GM21737 (cell line): ENCODE measurements at regions not wholly inside any gene's neighbourhood (a gene's known extent, or its start where the extent isn't known, plus 50 kb on each side); places are given as distances from the start of the nearest gene placed in this dataset.
"Not testable (repeated sequence)": the region's sequence is repeated elsewhere in the genome, so short reads cannot be mapped to it uniquely, and the experiment has no call there.

Source experiments
- ATAC-seq: cut with Tn5 transposase; IDR thresholded peaks from one replicate; pipeline ENCODE4 v1.9.1; 2021; ENCODE audit warnings: mild to moderate bottlenecking, moderate library complexity; ENCODE audit not compliant: unreplicated experiment

DNA sequence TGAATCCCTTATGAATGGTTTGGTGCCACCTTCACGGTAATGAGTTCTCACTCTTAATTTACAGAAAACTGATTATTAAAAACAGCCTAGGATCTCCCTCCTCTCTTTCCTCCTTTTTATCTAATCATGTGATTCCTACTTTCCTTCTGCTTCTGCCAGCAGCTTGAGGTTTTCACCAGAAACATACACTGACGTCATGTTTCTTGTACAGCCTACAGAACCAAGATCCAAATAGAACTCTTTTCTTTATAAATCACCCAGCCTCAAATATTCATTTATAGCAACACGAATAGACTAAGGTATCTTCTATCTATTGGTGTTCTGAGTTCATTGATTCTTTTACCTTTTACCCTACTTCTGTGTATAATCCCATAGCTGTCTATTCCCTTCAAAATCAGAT is 388.9 kb upstream of the CDH10 start:
- no peak for ATAC-seq

DNA sequence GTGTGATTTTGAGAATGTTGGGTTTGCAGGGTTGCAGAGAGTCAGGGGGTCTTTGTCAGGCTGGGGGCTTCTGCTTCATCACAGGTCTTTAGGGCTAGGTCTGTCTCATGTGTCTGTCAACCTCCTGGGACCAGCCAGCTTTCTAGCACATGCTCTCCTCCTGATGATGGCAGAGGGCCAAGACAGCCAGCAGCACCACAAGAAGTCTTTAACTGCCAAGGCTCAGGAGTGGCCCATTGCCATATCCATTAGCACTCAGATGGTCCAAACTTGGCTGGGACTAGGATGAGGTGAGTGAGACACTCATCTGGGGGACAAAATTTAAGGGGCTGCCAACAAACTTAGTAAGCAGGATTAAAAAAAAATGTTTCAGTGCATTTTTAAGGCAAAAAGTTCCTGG is 384.2 kb upstream of the CDH10 start:
- ATAC-seq: no peak

DNA sequence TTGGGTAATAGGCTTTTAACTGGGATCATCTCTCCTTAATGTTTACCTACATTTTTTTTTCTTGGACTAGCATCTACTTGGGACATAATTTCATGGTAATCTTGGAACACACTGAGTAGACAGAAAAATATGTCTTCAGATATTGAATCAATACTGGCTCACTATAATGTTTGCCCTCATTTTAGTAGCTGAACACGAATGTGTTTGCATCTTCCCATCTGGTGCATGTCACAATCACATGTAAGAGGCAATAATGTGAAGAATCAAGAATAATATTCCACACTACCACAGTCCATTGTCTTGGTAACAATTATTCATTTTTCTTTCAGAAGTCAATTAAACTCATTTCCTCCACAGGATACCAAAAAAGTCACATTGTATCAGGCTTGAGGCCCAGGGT is 382.7 kb upstream of the CDH10 start:
- ATAC-seq: no peak

DNA sequence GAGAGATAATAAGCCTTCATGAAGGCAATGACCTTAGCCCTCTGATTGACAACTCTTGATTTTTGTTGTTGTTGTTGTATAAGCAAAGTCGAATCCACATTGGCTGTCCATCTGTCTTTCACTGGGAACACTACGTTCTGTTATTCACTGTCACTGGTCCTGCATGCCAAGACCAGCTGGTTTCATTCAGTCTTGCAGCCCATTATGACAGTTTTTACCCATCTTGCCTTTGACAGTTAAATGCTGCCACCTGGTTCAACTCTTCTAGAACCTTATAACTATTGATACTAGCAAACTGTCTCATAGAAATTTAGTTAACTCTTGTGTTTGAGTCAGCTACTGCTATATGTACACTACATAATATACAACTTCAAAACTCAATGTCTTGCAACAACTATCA is 382.3 kb upstream of the CDH10 start:
- no peak for ATAC-seq

DNA sequence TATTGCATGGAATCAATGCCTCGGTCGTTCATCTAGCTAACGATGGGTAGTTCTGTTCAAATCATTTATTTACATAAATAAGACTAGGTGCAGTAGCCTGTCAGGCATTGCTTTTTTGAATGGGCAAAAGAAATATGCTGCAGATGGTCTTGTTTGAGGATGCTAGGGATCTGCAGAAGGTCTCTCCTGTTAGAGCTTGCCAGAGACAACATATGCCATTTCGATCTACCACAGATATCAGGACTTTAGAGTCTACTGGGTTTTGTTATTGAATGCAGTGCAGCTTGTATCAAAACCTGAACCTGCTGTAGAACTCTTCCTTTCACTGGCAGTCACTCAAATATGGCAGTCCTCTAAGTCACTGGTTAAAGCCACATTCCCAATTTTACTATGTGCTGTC is 381.1 kb upstream of the CDH10 start:
- ATAC-seq: no peak

DNA sequence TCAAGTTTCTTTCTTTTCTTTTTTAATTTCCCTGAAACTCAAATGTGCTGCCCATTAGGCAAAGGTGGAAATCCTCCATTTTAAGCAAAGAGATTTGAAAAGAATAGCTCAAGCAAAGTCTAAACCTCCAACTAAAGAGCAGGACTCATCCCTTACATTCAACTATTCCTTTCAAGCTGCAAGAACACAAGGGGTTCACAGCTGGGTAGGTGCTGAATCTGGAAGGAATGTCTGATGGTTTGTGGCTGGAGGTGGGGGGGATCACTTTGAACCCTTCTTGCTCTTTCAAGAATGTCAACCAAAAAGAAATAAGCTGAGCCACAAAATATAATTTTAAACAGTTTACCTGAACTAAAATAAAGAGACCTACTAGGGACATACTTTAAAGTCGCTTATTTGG is 375.7 kb upstream of the CDH10 start:
- ATAC-seq: no peak

DNA sequence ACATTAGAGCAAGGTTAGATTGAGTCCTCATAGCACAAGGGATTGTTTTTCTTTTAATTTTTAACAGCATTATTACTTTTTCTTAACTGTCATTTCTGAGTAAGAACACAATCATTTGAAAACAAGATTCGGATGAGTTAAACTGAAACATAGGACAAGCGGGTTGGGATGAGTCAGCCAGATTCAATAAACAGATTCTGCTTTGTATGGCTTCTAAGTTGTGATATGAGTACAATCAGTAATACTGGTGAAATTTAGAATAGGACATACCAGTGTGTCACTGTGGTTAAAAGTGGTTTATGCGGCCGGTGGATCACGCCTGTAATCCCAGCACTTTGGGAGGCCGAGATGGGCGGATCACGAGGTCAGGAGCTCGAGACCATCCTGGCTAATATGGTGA is 364.3 kb upstream of the CDH10 start:
- ATAC-seq: no peak

DNA sequence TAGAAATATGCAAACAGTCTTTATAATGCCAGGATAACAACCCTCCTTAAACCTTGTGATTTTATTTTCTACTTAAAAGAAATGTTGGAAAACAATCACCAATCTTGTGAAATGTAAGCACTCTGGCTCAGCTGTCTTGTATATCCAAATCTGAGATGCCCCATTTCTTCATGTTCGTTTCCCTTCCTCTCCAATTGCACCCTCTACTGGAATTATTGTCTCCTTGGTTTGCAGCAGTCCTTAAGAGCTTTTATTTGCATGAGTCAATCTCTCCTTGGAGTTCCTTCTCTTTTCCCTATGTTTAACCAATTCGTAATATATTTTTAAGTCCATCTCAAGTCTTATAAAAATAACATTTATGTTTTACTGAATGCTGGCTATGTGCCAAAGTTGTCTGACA is 362.0 kb upstream of the CDH10 start:
- no peak for ATAC-seq

DNA sequence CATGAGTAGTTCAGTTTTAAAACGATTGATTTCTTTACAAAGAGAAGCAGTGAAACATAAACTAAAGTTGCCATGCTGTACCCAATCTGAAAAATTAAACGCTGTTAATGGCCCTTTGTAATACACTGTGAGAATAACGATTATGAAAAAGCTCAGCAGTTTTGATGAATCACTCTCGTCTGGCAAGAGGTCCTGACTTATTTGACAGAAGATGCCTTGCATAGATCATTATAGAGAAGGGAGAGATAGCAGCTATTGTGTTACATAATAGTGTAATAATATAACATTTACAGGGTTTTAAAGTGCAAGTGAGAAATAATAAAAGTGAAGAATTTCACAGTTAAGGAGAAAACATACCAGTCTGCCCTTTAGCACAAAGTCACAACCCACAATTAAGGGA is 361.5 kb upstream of the CDH10 start:
- ATAC-seq: no peak

DNA sequence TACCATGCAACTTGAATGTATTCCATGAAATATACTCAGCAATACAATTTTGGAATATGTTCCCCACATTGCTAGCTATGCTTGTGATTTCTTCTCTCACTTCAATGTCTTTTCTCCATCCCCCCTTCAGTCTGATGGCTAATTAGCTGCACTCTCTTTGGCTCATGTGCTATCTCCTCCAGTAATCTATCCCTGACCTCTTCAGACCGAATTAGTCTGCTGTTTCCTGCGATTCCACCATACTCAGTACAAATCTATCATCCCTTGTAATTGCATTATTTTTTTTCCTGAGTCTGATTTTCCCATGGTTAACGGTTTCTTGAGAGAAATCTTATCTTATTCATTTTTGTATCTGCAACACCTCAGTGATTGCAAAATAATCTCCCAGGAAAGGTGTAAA is 360.7 kb upstream of the CDH10 start:
- ATAC-seq: no peak

DNA sequence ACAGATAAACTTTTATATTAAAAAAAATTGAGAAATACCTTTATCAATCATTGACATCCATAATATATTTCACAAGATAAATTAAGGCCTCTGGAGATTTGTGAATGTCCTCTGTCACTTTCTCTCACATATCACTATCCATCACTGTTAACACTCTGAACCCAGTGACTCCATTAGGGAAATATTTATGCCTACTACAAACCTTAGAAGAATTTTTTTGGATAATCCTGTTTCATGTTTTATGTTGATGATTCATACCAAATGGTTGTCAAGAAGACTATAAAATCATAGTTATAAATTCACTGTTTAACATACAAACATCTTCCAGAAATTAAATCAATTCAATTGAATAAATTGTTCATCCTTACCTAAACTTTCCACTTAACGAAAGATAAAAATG is 357.6 kb upstream of the CDH10 start:
- no peak for ATAC-seq

DNA sequence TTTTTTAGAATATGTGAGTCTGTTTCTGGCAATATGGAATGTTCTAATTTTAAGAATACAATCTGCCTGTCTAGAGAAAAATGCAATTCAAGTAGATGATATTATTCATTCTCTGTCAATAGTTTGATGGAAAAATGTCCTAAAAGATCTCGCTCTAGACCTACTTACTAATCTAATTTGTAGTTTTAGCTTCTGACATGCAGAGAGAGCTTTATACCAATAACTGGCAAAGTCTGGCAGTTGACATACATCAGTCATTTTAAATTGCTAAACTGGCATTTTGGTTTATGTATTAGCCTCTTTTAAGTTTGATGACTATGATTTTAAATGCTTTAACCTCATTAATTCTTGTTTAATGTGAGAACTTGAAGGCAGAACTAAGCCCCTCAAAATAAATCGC is 355.0 kb upstream of the CDH10 start:
- no peak for ATAC-seq

DNA sequence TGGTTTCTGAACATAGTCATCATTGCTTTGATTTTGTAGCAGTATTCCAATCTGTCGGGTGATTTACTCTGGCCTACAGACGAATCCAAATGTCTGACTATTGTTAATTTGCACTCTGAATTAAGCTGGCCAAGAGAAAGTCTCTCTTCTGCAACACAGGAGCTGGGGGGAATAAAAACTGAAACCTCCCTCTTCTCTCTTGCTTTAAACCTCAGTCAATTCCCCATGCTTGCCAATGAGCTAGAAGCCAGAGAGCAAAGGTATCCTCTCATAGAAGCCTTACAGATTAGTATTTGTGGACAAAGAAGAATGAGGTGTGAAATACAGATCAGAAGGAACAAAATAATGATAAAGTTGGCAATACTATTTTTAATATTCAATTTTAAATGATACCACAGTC is 353.9 kb upstream of the CDH10 start:
- no peak for ATAC-seq

DNA sequence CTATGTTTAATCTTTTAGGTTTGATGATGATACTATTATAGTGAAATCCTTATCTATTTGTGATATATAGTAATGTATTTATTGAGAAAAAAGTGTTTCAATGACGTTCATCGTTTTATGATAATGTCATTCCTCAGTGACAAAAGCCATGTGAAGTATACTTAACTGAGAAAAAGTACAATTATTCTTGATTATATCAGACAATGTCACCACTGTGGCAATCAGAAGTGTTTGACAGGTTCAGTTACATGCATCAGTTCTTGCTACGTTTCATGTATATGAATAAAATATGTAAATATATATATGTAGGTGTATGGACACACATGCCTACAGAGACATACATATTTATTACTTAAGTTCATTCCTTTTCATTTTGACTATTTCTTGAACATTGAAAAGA is 341.5 kb upstream of the CDH10 start:
- ATAC-seq: no peak

DNA sequence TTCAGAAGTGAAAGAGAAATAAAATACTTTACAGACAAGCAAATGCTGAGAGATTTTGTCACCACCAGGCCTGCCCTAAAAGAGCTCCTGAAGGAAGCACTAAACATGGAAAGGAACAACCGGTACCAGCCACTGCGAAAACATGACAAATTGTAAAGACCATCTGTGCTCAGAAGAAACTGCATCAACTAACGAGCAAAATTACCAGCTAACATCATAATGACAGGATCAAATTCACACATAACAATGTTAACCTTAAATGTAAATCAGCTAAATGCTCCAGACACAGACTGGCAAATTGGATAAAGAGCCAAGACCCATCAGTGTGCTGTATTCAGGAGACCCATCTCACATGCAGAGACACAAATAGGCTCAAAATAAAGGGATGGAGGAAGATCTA is 333.8 kb upstream of the CDH10 start:
- not testable (repeated sequence) for ATAC-seq

DNA sequence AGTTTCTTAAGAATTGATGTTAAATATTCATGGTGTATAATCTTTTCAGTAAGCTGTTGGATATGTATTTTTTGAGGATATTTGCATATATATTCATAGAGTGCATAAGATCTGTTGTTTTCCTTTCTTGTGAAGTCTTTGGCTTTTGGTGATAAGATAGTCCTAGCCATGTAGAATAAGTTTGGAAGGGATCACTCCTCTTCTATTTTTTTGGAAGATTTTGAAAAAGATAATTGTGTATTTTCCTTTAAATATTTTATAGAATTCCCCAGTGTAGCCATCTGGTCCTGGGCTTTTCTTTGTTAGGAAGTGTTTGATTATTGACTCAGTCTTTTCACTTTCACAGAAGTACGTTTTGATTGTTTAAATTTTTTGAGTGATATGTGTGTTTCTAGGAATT is 318.8 kb upstream of the CDH10 start:
- ATAC-seq: no peak

DNA sequence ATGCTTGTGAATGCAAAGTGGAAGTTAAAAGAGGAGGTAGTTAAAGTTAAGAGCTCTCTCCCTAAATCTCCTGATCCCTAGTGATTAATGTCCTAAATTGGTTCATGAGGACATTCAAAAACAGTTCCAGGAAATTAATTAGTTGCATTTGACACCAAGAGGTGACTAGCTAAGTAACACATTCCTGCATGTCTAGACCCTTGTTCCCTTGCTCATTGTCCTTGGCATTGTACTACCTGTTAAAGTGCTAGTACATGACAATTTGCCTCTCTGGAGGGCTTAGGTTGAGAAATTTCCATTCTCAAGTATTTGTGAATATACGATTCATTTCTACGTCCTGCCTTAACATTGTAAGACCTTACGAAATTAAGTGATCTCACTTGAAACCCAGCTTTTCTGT is 278.6 kb upstream of the CDH10 start:
- no peak for ATAC-seq

DNA sequence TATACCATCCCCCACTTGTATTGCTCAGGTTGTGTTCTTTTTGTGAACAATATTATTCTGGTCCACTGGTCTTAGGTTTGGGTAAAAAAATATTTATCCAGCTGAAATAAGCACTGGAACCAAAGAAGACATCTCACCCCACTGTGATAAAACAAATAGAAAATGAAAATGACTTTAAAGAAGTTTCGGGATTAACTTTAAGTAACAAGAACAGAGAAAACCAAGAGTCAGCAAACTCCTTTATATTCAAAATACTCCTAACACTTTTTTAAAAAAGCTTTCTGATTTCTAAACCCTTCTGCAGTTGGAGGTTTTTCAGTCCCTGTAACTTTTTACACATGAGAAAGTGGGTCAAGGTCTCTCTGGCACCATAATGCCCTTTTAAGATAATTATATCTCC is 273.9 kb upstream of the CDH10 start:
- ATAC-seq: no peak

DNA sequence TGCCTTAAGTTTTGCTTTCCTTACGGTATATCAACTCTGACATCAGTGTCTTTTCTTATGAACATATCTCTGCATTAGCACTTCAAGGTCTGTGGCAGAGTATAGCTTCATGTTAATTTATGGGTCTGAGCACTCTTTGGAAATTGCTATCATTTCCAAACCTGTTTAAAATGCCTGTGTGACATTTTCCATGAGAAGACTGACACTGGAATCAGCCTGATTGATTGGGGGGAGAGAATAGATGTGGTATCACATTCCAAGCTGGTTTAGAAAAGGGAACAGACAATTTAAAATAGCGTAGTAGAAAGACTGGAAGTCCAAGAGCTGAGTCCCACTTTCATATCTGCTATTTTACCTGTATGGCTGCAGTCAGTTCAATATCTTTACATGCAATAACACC is 272.1 kb upstream of the CDH10 start:
- no peak for ATAC-seq

DNA sequence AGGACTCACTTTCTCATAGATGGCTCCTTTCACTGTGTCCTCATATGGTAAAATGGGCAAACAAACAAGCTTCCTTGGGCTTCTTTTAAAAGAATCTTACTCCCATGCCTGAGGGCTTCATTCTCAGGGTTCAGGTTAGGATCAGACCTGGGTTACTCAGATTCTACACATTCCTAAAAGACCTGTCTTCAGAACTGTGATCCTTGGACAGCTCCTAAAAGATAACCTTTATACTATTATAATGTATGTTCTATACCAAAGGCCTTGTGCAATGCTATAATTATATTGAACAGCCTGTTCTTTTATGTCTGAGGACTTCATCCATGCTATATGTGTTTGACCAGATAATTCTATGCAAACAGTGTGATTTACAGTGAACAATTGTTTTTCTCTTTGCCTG is 264.4 kb upstream of the CDH10 start:
- ATAC-seq: no peak

DNA sequence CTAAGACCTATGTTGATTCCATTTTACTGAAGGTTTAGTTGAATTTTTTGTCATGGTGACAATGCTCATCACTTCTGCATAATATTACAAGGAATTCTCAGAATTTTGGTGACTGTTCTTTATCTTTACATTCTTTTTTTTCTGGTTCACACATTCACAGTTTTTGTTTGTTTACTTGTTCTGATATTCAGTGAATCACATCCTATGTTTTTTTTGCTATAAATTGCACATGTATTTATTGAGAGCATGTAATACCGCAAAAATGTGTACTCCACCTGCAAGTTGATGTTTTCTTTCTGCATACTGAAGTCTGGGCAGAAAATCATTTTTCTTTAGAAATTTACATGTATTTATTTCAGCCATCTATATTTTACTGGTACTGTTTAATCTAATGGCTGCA is 261.9 kb upstream of the CDH10 start:
- ATAC-seq: no peak

DNA sequence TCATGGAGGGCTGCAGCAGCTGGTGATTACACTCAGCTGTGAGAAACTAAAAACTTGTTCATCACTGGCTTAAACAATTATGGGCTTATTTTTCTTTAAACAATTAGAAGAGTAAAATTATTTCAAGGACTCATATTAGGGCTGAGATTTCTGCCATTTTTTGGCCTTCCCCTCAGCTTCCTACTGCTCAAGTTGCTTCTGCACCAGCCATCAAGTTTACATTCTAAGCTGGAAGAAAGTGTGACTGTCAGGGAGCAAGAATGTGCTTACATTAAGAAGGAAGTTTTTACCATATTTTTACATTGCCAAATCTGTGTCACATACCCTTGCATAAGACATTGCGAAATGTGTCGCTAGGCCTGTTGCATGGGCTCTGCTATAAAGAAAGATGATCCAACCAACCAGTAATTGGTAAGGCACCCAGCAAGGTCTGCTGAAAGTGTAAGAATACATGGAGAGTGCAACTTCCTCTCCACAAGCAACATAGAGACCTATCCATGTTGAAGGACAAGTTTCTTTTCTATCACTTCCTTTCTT is 260.3 kb upstream of the CDH10 start:
- ATAC-seq: no peak

DNA sequence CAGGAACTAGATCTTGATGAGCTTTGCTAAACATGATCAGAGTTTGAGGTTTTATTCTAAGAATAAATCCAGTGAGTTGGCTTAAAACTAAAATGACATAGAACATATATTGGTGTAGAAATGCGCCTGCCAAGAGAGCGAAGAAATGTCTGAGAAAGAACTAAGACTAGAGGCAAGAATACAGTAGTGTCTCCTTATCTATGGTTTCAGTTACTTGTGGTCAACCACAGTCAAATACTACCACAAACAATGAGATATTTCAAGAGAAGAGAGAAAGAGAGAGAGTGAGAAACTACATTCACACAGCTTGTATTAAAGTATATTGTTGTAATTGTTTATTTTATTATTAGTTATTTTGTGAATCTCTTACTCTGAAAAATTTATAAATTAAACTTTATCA is 254.4 kb upstream of the CDH10 start:
- no peak for ATAC-seq

DNA sequence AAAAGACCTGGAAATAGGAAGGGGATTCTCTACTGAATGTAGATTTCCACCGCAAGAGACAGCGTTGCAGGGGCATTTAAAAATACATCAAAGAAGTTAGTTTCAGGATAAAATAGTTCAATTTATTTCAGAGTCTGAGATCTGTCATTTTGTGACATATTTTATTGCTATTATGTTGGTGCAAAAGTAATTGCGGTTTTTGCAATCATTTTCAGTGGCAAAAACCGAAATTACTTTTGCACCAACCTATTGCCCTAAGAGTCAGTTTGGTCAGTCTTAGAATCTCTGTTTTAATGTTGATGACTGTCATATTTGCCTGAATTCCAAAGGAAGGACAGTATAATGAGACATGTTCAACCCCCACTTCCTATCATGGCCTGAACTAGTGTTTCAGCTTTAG is 219.5 kb upstream of the CDH10 start:
- no peak for ATAC-seq
